HG03025 (cell line): ENCODE measurements at regions not wholly inside any gene's neighbourhood (a gene's known extent, or its start where the extent isn't known, plus 50 kb on each side); places are given as distances from the start of the nearest gene placed in this dataset.

Experiments used
- ATAC-seq: cut with Tn5 transposase; IDR thresholded peaks from one replicate; pipeline ENCODE4 v1.9.1; 2021; ENCODE audit warnings: mild to moderate bottlenecking, moderate library complexity; ENCODE audit not compliant: unreplicated experiment, low FRiP score

- ATAC-seq: no peak
Observed at GRCh38 chr6:14187406-14187805, 69.8 kb downstream of the CD83 start.

GRCh38 chr6:14189074-14189473, 71.5 kb downstream of the CD83 start:
- ATAC-seq: no peak

GRCh38 chr6:14190191-14190928, 72.8 kb downstream of the CD83 start:
- no peak for ATAC-seq

- ATAC-seq: no peak
Observed at GRCh38 chr6:14190929-14191224, 73.3 kb downstream of the CD83 start.

GRCh38 chr6:14191761-14192160, 74.2 kb downstream of the CD83 start:
- ATAC-seq: no peak

GRCh38 chr6:14192216-14192788, 74.7 kb downstream of the CD83 start:
- no peak for ATAC-seq

GRCh38 chr6:14193524-14193923, 76.0 kb downstream of the CD83 start:
- ATAC-seq: no peak

- no peak for ATAC-seq
Observed at GRCh38 chr6:14194483-14194882, 76.9 kb downstream of the CD83 start.

GRCh38 chr6:14194976-14195375, 77.4 kb downstream of the CD83 start:
- ATAC-seq: no peak

GRCh38 chr6:14196026-14196425, 78.5 kb downstream of the CD83 start:
- ATAC-seq: no peak

GRCh38 chr6:14197118-14197517, 79.5 kb downstream of the CD83 start:
- no peak for ATAC-seq

- no peak for ATAC-seq
Observed at GRCh38 chr6:14200047-14200446, 82.5 kb downstream of the CD83 start.

- ATAC-seq: no peak
Observed at GRCh38 chr6:14202947-14203346, 85.4 kb downstream of the CD83 start.

GRCh38 chr6:14206391-14206790, 88.8 kb downstream of the CD83 start:
- ATAC-seq: no peak

GRCh38 chr6:14207448-14207847, 89.9 kb downstream of the CD83 start:
- ATAC-seq: no peak

- ATAC-seq: no peak
Observed at GRCh38 chr6:14209000-14209399, 91.4 kb downstream of the CD83 start.

GRCh38 chr6:14210077-14210476, 92.5 kb downstream of the CD83 start:
- no peak for ATAC-seq

- ATAC-seq: peak; percentile 94
Observed at GRCh38 chr6:14210663-14211561, 93.3 kb downstream of the CD83 start.

GRCh38 chr6:14211562-14211942, 94.0 kb downstream of the CD83 start:
- ATAC-seq: peak; percentile 10

- no peak for ATAC-seq
Observed at GRCh38 chr6:14212020-14212419, 94.4 kb downstream of the CD83 start.

GRCh38 chr6:14212632-14213031, 95.1 kb downstream of the CD83 start:
- ATAC-seq: no peak
